ENCODE measurements at regions not wholly inside any gene's neighbourhood (a gene's known extent, or its start where the extent isn't known, plus 50 kb on each side); places are given as distances from the start of the nearest gene placed in this dataset.

DNA sequence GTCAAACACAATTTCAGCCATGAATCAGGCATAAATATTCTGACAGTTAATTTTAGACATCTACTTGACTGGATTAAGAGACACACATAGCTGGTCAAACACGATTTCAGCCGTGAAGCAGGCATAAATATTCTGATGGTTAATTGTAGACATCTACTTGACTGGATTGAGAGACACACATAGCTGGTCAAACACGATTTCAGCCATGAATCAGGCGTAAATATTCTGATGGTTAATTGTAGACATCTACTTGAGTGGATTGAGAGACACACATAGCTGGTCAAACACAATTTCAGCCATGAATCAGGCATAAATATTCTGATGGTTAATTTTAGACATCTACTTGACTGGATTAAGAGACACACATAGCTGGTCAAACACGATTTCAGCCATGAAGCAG lies 106.4 kb downstream of the OR4F3 start:
- peak in 1 of 2 donors; percentile 0 for DNase-seq
